ENCODE measurements at regions not wholly inside any gene's neighbourhood (a gene's known extent, or its start where the extent isn't known, plus 50 kb on each side); places are given as distances from the start of the nearest gene placed in this dataset.

- DNase-seq (ENCODE audit: low read depth), result no peak
- no peak overlapping the region for H3K4me3 ChIP-seq (ENCODE audit: low read depth, low read length)
These were observed 149.9 kb downstream of the SHQ1 start for GRCh38 chr3:72698154-72698917.

DNA sequence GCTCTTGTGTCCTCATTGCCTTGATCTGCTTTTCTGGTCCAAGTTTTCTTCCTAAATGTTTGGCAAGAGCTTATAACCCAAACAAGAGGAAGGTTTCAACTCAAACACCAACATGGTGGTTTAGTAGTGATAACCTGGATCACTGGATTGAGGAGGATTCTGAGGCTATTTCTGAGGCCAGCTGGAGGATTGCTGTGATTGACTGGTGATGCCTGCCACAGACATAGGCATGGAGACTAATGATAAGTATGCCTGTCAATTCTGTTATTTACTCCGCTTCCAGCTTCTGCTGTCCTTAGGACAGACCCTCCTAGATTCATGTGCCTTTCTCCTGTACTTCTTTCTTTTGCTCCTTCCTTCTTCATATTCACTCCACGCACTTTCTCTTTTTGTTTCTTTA lies 150.5 kb downstream of the SHQ1 start:
- H3K4me3 ChIP-seq (ENCODE audit: low read depth, low read length), result no peak overlapping the region
- no peak for DNase-seq (ENCODE audit: low read depth)

DNA sequence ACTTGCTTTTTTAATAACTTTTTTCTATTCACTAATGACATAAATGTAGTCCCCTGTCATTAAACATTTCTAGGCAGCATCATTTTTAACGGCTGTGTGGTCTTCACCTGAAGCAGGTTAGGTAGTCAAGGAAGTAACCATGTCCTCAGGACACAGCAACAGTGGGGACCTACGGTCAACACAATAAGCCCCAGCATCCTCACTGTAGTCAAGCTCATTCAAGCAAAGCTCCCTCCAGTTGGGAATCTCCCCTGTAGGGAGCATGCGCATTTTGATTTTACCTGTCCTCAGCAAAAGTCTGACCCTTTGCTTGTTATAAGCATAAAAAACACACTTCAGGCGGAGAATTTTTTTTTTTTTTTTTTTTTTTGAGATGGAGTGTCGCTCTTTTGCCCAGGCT lies 151.4 kb downstream of the SHQ1 start:
- H3K4me3 ChIP-seq (ENCODE audit: low read depth, low read length), result no peak overlapping the region
- no peak for DNase-seq (ENCODE audit: low read depth)

GRCh38 chr3:72694398-72694797 lies 153.8 kb downstream of the SHQ1 start:
- DNase-seq (ENCODE audit: low read depth), result no peak
- H3K4me3 ChIP-seq (ENCODE audit: low read depth, low read length), result no peak overlapping the region

DNA sequence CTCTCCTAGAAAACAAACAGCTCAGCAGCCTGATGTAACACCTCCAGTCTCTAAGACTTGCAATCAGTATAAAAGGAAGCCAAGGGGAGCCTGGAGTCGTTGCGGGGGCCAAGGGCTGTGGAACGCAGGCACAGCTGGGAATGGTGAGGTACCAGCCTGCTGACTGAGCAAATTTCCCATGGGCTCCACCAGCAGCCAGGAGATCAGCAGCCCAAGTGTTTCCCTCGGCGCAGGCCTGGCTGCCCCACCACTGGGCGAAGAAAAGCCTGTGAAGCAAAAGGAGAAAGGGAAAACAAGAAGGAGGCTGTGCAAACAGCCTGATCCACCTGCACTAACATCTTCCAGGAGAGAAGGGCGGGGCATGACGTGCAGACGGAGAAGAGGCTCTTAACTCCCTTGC lies 155.3 kb downstream of the SHQ1 start:
- no peak overlapping the region for H3K4me3 ChIP-seq (ENCODE audit: low read depth, low read length)
- no peak for DNase-seq (ENCODE audit: low read depth)

GRCh38 chr3:72690629-72691028 lies 157.6 kb downstream of the SHQ1 start:
- no peak overlapping the region for H3K4me3 ChIP-seq (ENCODE audit: low read depth, low read length)
- DNase-seq (ENCODE audit: low read depth), result peak; percentile 15

- DNase-seq (ENCODE audit: low read depth), result no peak
- H3K4me3 ChIP-seq (ENCODE audit: low read depth, low read length), result no peak overlapping the region
These were observed 165.3 kb downstream of the SHQ1 start for GRCh38 chr3:72682936-72683452.

DNA sequence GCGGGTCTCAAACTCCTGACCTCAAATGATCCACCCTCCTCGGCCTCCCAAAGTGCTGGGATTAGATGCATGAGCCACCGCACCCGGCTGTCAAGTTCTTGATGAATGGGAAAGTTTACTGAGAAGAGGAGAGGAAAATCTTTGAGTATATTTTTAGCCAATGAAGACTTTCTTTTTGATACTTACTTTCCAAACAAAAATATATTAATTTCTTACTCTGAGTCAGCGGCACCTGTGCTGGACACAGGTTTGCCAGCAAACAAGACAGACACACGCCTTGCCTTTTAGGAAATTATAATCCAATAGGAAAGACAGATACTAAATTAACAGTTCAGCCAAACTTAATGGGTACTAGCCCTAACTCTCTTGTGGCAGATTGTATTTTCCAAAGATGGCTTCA lies 166.6 kb downstream of the SHQ1 start:
- DNase-seq (ENCODE audit: low read depth), result no peak
- H3K4me3 ChIP-seq (ENCODE audit: low read depth, low read length), result no peak overlapping the region

DNA sequence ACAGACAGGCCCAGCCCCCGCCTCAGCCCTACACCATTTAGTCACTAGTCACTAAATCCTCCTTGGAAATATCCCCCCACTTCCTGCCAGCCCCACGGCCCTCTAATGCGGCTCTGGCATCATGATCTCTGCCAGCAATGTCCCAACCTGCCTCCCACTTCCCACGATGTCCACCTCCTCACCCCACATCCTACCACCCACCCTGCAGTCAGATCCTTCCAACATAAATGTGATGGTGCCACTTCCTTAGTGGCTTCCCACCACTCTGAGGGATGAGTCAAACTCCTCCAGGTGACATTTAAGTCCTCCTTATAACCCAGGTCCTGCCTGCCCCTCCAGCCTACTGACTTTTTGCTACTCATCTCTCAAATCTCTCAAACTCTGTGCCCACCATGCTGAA lies 167.5 kb downstream of the SHQ1 start:
- no peak for DNase-seq (ENCODE audit: low read depth)
- H3K4me3 ChIP-seq (ENCODE audit: low read depth, low read length), result no peak overlapping the region

DNA sequence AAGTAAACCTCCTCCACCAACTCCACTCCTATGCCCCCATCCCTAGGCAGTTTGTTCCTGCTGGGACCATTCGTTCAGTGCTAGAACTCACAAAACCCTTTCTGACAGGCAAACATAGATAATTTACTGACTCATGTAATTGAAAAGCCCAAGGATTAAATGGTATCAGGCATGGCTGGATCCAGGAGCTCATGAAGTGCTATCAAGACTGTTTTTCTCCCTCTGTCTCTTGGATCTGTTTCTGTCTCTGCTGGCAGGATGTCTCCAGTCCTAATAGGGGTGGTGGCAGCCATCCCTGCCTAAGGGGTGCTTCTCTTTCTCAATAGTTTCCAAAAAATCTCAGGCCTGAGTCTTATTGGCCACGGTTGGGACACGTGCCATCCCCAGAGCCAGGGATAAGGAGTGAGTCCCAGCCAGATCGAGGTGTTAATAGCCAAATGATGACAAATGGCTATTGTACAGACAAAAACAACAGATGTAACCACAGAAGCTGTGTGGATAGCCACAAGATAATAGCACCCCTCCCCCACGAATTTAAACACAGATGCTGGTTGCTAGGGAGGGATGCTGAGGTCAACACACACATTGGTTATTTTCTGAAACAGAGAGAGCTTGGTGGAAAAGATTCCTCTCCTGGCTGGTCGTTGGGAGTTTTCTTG lies 168.6 kb downstream of the SHQ1 start:
- peak; percentile 33 for DNase-seq (ENCODE audit: low read depth)

DNA sequence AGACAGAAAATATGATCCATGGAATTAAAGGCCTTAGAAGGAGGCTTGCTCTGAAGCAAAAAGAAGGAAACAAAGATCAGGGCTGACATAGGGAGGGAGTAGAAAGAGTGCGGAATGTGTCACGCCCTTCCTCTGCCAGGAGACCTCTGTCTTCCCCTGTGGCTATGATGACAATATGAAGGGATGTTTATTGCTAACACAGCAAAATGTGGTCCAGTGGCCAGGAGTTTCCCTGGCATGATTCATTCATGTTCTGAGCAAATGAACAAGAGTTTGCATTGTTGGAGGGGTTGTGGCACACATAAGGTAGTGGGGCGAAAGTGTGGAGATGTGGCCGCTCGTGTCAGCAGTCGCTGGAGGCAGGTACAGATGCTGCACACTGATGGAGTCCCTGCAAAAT lies 169.4 kb downstream of the SHQ1 start:
- DNase-seq (ENCODE audit: low read depth), result no peak
- no peak overlapping the region for H3K4me3 ChIP-seq (ENCODE audit: low read depth, low read length)

More for the DNA sequence above, 168.6 kb downstream of the SHQ1 start:
- H3K4me3 ChIP-seq (ENCODE audit: low read depth, low read length), result no peak overlapping the region

DNA sequence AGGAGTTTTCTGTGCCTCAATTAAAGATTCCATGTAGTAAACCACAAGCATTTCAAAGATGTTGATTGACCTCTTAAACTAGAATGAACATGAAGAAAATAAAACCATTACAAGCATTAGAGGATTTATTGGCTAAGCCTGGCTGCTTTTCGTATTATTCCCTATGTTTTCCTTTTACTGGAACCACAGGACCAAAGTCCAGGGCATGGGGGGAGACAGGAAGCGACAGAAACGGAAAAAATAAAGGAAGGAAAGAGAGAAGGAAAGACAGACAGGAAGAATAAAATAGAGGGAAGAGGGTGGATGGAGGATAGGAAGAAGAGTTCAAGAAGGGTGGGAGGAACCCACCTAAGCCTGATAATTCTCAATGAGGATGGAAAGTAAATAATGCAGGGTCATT lies 169.9 kb downstream of the SHQ1 start:
- no peak overlapping the region for H3K4me3 ChIP-seq (ENCODE audit: low read depth, low read length)
- no peak for DNase-seq (ENCODE audit: low read depth)

DNA sequence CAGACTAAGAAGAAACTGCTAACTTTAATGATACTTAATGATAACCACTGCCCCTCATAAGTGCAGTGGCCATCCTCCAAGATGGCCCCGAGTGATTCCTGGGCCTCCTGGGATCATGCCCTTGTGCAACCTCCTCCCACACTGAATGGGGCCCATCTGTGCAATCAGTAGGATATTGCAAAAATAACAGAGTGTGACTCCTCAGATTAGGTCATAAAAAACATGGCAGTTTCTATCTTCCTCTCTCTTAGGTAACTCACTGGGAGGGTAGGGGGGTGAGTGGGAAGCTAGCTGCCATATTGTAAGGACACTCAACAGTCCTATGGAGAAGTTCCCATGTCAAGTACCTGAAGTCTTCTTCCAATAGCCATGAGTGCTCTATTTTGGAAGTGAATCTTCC lies 173.0 kb downstream of the SHQ1 start:
- no peak overlapping the region for H3K4me3 ChIP-seq (ENCODE audit: low read depth, low read length)
- no peak for DNase-seq (ENCODE audit: low read depth)

GRCh38 chr3:72673011-72673771 lies 175.1 kb downstream of the SHQ1 start:
- no peak overlapping the region for H3K4me3 ChIP-seq (ENCODE audit: low read depth, low read length)
- DNase-seq (ENCODE audit: low read depth), result no peak

- no peak overlapping the region for H3K4me3 ChIP-seq (ENCODE audit: low read depth, low read length)
- DNase-seq (ENCODE audit: low read depth), result no peak
These were observed 179.0 kb downstream of the SHQ1 start for GRCh38 chr3:72669224-72669623.

- no peak overlapping the region for H3K4me3 ChIP-seq (ENCODE audit: low read depth, low read length)
- no peak for DNase-seq (ENCODE audit: low read depth)
These were observed 181.8 kb downstream of the SHQ1 start for GRCh38 chr3:72666447-72666755.

GRCh38 chr3:72665701-72666446 lies 182.4 kb downstream of the SHQ1 start:
- no peak for DNase-seq (ENCODE audit: low read depth)
- no peak overlapping the region for H3K4me3 ChIP-seq (ENCODE audit: low read depth, low read length)

DNA sequence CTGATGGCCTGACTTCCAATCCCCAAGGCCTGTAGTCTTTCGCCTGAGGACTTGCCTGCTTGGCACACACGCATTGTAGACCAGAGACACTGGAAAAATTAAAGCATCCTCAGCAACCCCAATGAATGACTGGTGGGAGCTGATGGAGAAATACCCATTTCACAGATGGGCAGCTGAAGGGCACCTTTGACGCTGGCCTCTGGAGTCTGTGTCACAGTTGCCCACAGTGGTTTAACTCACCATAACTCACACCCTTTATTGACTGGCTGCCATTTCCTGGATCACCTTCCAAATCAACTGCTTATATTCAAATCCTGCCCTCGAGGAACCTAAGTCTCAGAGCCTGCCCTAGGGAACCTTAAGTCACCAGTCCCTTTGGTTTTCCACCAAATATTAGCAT lies 183.1 kb downstream of the SHQ1 start:
- H3K4me3 ChIP-seq (ENCODE audit: low read depth, low read length), result no peak overlapping the region
- no peak for DNase-seq (ENCODE audit: low read depth)

- no peak overlapping the region for H3K4me3 ChIP-seq (ENCODE audit: low read depth, low read length)
- DNase-seq (ENCODE audit: low read depth), result no peak
These were observed 183.9 kb downstream of the SHQ1 start for GRCh38 chr3:72664184-72664975.
